ENCODE measurements at regions not wholly inside any gene's neighbourhood (a gene's known extent, or its start where the extent isn't known, plus 50 kb on each side); places are given as distances from the start of the nearest gene placed in this dataset.

- ATAC-seq (no peak), DNase-seq (ENCODE audit: low spot score) (no peak)
- Mint-ChIP-seq H3K9me3 (no peaks in the 10 kb centered on the region), H3K4me3 (no peak overlapping the region), H3K27ac (no peak overlapping the region), H3K27me3 (ENCODE audit: insufficient read depth, low read depth, poor library complexity) (peaks cover 3% of the 10 kb centered on the region), H3K4me1 (peaks cover 6% of the 10 kb centered on the region; the same call in 1 of the 3 replicates), H3K36me3 (ENCODE audit: low read depth) (no peaks in the 10 kb centered on the region)
- H3K4me3 ChIP-seq = no peak overlapping the region
- no peaks in the 10 kb centered on the region for H3K4me1 ChIP-seq (ENCODE audit: insufficient read depth)
- no peak overlapping the region for H2AFZ ChIP-seq
- H3K4me2 ChIP-seq = no peak overlapping the region
- H4K20me1 ChIP-seq (replicated peaks; ENCODE audit: insufficient read depth) = no peaks in the 10 kb centered on the region
- H3K79me2 ChIP-seq (replicated peaks; ENCODE audit: insufficient read depth) = no peaks in the 10 kb centered on the region
- no peaks in the 10 kb centered on the region for H3K36me3 ChIP-seq (ENCODE audit: insufficient read depth)
- no peak overlapping the region for H3K27ac ChIP-seq (ENCODE audit: low read depth)
- no peaks in the 10 kb centered on the region for H3F3A ChIP-seq (replicated peaks; ENCODE audit: low read depth)
- H3K9me2 ChIP-seq (ENCODE audit: insufficient read depth) = no peaks in the 10 kb centered on the region
- no peaks in the 10 kb centered on the region for H3K27me3 ChIP-seq (ENCODE audit: insufficient read depth)
- TF ChIP-seq JUNB (IDR thresholded peaks at IDR 0.05; ENCODE audit: unreplicated experiment) (no peak), EZH2phosphoT487 (IDR thresholded peaks at IDR 0.05; ENCODE audit: unreplicated experiment) (no peak), REST (IDR thresholded peaks at IDR 0.05; ENCODE audit: unreplicated experiment) (no peak), ZNF114 (CRISPR knock-in tag; IDR thresholded peaks at IDR 0.05) (no peak), STAT1 (IDR thresholded peaks at IDR 0.05; ENCODE audit: unreplicated experiment) (no peak), NANOG (IDR thresholded peaks at IDR 0.05; ENCODE audit: borderline replicate concordance) (no peak), EZH2 (IDR thresholded peaks at IDR 0.05; ENCODE audit: low read depth, unreplicated experiment) (no peak), POLR2AphosphoS5 (IDR thresholded peaks at IDR 0.05; ENCODE audit: low read depth) (no peak), ETS1 (IDR thresholded peaks at IDR 0.05) (no peak), CREB1 (CRISPR knock-in tag; IDR thresholded peaks at IDR 0.05; ENCODE audit: low read depth) (no peak), ZNF331 (CRISPR knock-in tag; IDR thresholded peaks at IDR 0.05; ENCODE audit: low read depth) (no peak)
- TF ChIP-seq, protein P1, sequence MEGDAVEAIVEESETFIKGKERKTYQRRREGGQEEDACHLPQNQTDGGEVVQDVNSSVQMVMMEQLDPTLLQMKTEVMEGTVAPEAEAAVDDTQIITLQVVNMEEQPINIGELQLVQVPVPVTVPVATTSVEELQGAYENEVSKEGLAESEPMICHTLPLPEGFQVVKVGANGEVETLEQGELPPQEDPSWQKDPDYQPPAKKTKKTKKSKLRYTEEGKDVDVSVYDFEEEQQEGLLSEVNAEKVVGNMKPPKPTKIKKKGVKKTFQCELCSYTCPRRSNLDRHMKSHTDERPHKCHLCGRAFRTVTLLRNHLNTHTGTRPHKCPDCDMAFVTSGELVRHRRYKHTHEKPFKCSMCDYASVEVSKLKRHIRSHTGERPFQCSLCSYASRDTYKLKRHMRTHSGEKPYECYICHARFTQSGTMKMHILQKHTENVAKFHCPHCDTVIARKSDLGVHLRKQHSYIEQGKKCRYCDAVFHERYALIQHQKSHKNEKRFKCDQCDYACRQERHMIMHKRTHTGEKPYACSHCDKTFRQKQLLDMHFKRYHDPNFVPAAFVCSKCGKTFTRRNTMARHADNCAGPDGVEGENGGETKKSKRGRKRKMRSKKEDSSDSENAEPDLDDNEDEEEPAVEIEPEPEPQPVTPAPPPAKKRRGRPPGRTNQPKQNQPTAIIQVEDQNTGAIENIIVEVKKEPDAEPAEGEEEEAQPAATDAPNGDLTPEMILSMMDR (conservative IDR thresholded peaks at IDR 0.05; ENCODE audit: low read depth in 2 of 2) = no peak
- TF ChIP-seq, protein P2, sequence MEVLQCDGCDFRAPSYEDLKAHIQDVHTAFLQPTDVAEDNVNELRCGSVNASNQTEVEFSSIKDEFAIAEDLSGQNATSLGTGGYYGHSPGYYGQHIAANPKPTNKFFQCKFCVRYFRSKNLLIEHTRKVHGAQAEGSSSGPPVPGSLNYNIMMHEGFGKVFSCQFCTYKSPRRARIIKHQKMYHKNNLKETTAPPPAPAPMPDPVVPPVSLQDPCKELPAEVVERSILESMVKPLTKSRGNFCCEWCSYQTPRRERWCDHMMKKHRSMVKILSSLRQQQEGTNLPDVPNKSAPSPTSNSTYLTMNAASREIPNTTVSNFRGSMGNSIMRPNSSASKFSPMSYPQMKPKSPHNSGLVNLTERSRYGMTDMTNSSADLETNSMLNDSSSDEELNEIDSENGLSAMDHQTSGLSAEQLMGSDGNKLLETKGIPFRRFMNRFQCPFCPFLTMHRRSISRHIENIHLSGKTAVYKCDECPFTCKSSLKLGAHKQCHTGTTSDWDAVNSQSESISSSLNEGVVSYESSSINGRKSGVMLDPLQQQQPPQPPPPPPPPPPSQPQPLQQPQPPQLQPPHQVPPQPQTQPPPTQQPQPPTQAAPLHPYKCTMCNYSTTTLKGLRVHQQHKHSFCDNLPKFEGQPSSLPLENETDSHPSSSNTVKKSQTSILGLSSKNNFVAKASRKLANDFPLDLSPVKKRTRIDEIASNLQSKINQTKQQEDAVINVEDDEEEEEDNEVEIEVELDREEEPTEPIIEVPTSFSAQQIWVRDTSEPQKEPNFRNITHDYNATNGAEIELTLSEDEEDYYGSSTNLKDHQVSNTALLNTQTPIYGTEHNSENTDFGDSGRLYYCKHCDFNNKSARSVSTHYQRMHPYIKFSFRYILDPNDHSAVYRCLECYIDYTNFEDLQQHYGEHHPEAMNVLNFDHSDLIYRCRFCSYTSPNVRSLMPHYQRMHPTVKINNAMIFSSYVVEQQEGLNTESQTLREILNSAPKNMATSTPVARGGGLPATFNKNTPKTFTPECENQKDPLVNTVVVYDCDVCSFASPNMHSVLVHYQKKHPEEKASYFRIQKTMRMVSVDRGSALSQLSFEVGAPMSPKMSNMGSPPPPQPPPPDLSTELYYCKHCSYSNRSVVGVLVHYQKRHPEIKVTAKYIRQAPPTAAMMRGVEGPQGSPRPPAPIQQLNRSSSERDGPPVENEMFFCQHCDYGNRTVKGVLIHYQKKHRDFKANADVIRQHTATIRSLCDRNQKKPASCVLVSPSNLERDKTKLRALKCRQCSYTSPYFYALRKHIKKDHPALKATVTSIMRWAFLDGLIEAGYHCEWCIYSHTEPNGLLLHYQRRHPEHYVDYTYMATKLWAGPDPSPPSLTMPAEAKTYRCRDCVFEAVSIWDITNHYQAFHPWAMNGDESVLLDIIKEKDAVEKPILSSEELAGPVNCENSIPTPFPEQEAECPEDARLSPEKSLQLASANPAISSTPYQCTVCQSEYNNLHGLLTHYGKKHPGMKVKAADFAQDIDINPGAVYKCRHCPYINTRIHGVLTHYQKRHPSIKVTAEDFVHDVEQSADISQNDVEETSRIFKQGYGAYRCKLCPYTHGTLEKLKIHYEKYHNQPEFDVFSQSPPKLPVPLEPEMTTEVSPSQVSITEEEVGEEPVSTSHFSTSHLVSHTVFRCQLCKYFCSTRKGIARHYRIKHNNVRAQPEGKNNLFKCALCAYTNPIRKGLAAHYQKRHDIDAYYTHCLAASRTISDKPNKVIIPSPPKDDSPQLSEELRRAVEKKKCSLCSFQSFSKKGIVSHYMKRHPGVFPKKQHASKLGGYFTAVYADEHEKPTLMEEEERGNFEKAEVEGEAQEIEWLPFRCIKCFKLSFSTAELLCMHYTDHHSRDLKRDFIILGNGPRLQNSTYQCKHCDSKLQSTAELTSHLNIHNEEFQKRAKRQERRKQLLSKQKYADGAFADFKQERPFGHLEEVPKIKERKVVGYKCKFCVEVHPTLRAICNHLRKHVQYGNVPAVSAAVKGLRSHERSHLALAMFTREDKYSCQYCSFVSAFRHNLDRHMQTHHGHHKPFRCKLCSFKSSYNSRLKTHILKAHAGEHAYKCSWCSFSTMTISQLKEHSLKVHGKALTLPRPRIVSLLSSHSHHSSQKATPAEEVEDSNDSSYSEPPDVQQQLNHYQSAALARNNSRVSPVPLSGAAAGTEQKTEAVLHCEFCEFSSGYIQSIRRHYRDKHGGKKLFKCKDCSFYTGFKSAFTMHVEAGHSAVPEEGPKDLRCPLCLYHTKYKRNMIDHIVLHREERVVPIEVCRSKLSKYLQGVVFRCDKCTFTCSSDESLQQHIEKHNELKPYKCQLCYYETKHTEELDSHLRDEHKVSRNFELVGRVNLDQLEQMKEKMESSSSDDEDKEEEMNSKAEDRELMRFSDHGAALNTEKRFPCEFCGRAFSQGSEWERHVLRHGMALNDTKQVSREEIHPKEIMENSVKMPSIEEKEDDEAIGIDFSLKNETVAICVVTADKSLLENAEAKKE (CRISPR knock-in tag; IDR thresholded peaks at IDR 0.05) = no peak
These were observed 60.5 kb upstream of the CYRIA start for GRCh38 chr2:16726147-16726546.

All from GM23338 (cell line).